GM23338 (cell line): ENCODE measurements at regions not wholly inside any gene's neighbourhood (a gene's known extent, or its start where the extent isn't known, plus 50 kb on each side); places are given as distances from the start of the nearest gene placed in this dataset.

Experiments
- ATAC-seq: fragments of 200-7000 bp; cut with Tn5 transposase; 3 replicates; pipeline ENCODE4 v1.9.1; 2020
- DNase-seq: peaks from one replicate; pipeline ENCODE4 v3.0.0-alpha.2; 2015; ENCODE audit warnings: low spot score
- H2AFZ ChIP-seq: fragments of 200-600 bp; sonication (generic); 2 replicates; pipeline ENCODE4 v1.8.0; 2016; ENCODE audit warnings: antibody characterized with exemption, mild to moderate bottlenecking, moderate library complexity
- H3F3A ChIP-seq: fragments of 200-600 bp; sonication (generic); replicated peaks from 2 replicates; pipeline ENCODE4 v1.8.0; 2017; ENCODE audit warnings: antibody characterized with exemption, mixed run types, low read depth
- H3K27ac ChIP-seq: fragments of 200-600 bp; sonication (generic); 2 replicates; pipeline ENCODE4 v1.6.1; 2016; ENCODE audit warnings: low read depth
- H3K27me3 ChIP-seq: fragments of 200-600 bp; sonication (generic); 2 replicates; pipeline ENCODE4 v1.8.0; 2016; ENCODE audit warnings: mild to moderate bottlenecking, mixed run types, moderate library complexity; ENCODE audit not compliant: insufficient read depth
- H3K36me3 ChIP-seq: fragments of 200-600 bp; sonication (generic); 2 replicates; pipeline ENCODE4 v1.8.0; 2016; ENCODE audit warnings: mild to moderate bottlenecking; ENCODE audit not compliant: insufficient read depth
- H3K4me1 ChIP-seq: fragments of 200-600 bp; sonication (generic); 2 replicates; pipeline ENCODE4 v1.8.0; 2016; ENCODE audit warnings: mild to moderate bottlenecking, moderate library complexity; ENCODE audit not compliant: insufficient read depth
- H3K4me2 ChIP-seq: fragments of 200-600 bp; sonication (generic); 2 replicates; pipeline ENCODE4 v1.7.1; 2017; ENCODE audit warnings: mixed run types
- H3K4me3 ChIP-seq: fragments of 200-600 bp; sonication (generic); 2 replicates; pipeline ENCODE4 v1.6.1; 2016; ENCODE audit warnings: mixed run types
- H3K79me2 ChIP-seq: fragments of 200-600 bp; sonication (generic); replicated peaks from 2 replicates; pipeline ENCODE4 v1.8.0; 2017; ENCODE audit warnings: mild to moderate bottlenecking; ENCODE audit not compliant: insufficient read depth
- H3K9me2 ChIP-seq: fragments of 200-600 bp; sonication (generic); 2 replicates; pipeline ENCODE4 v1.8.0; 2017; ENCODE audit not compliant: insufficient read depth
- H4K20me1 ChIP-seq: fragments of 200-600 bp; sonication (generic); replicated peaks from 2 replicates; pipeline ENCODE4 v1.8.0; 2017; ENCODE audit warnings: mild to moderate bottlenecking; ENCODE audit not compliant: insufficient read depth
- H3K27ac Mint-ChIP-seq: 2 replicates; pipeline ENCODE4 v1.8.0; 2020; ENCODE audit warnings: inconsistent platforms, mild to moderate bottlenecking, moderate library complexity, mixed read lengths
- H3K27me3 Mint-ChIP-seq: 3 replicates; pipeline ENCODE4 v1.8.0; 2022; ENCODE audit warnings: low read depth, mild to moderate bottlenecking, moderate library complexity, mixed read lengths, inconsistent platforms; ENCODE audit not compliant: insufficient read depth, poor library complexity
- H3K36me3 Mint-ChIP-seq: 3 replicates; pipeline ENCODE4 v1.8.0; 2021; ENCODE audit warnings: low read depth, mild to moderate bottlenecking, inconsistent platforms, moderate library complexity, mixed read lengths
- H3K4me1 Mint-ChIP-seq: 3 replicates; pipeline ENCODE4 v1.8.0; 2020; ENCODE audit warnings: mild to moderate bottlenecking, inconsistent platforms, mixed read lengths
- H3K4me3 Mint-ChIP-seq: 3 replicates; pipeline ENCODE4 v1.8.0; 2021; ENCODE audit warnings: moderate library complexity, mild to moderate bottlenecking, inconsistent platforms, mixed read lengths
- H3K9me3 Mint-ChIP-seq: 3 replicates; pipeline ENCODE4 v1.8.0; 2020; ENCODE audit warnings: moderate library complexity, mild to moderate bottlenecking, inconsistent platforms, mixed read lengths
- CREB1 ChIP-seq: fragments of 250-450 bp; sonication (Bioruptor Pico); IDR thresholded peaks from 2 replicates; pipeline ENCODE4 v1.5.0; 2020; ENCODE audit warnings: low read depth, mild to moderate bottlenecking, moderate library complexity
- ETS1 ChIP-seq: IDR thresholded peaks from 2 replicates; pipeline ENCODE4 v1.6.1; 2016; ENCODE audit warnings: antibody characterized with exemption
- EZH2 ChIP-seq: fragments of 200-600 bp; sonication (generic); IDR thresholded peaks from one replicate; pipeline ENCODE4 v1.8.0; 2017; ENCODE audit warnings: antibody characterized with exemption, mild to moderate bottlenecking, low read depth; ENCODE audit not compliant: unreplicated experiment
- EZH2phosphoT487 ChIP-seq: fragments of 200-600 bp; sonication (generic); IDR thresholded peaks from one replicate; pipeline ENCODE4 v1.8.1; 2018; ENCODE audit warnings: antibody characterized with exemption; ENCODE audit not compliant: unreplicated experiment
- NANOG ChIP-seq: IDR thresholded peaks from 2 replicates; pipeline ENCODE4 v1.6.1; 2016; ENCODE audit warnings: antibody characterized with exemption, borderline replicate concordance
- POLR2AphosphoS5 ChIP-seq: IDR thresholded peaks from 2 replicates; pipeline ENCODE4 v1.6.1; 2016; ENCODE audit warnings: antibody characterized with exemption, low read depth
- REST ChIP-seq: IDR thresholded peaks from one replicate; pipeline ENCODE4 v1.6.1; 2018; ENCODE audit warnings: antibody characterized with exemption; ENCODE audit not compliant: unreplicated experiment
- STAT1 ChIP-seq: IDR thresholded peaks from one replicate; pipeline ENCODE4 v1.6.1; 2016; ENCODE audit warnings: antibody characterized with exemption; ENCODE audit not compliant: unreplicated experiment
- ZNF114 ChIP-seq: fragments of 250-450 bp; sonication (Bioruptor Pico); IDR thresholded peaks from 2 replicates; pipeline ENCODE4 v1.5.0; 2020; ENCODE audit warnings: mild to moderate bottlenecking, moderate library complexity
- ZNF462 ChIP-seq: fragments of 250-450 bp; sonication (Bioruptor Pico); IDR thresholded peaks from 2 replicates; pipeline ENCODE4 v1.5.0; 2020; ENCODE audit warnings: mild to moderate bottlenecking, moderate library complexity

GRCh38 chr6:37552267-37552666 lies 52.6 kb upstream of the CCDC167 start:
- Histone ChIP-seq H3K36me3 (no peaks in the 10 kb centered on the region), H3K4me3 (no peak overlapping the region), H3K9me2 (no peaks in the 10 kb centered on the region), H3K27me3 (no peaks in the 10 kb centered on the region), H3K4me2 (no peak overlapping the region), H4K20me1 (no peaks in the 10 kb centered on the region), H3F3A (no peaks in the 10 kb centered on the region), H3K4me1 (no peaks in the 10 kb centered on the region), H3K27ac (no peak overlapping the region), H3K79me2 (no peaks in the 10 kb centered on the region), H2AFZ (no peak overlapping the region)
- H3K36me3 Mint-ChIP-seq = no peaks in the 10 kb centered on the region
- H3K27ac Mint-ChIP-seq = no peak overlapping the region
- H3K4me3 Mint-ChIP-seq = no peak overlapping the region
- no peak for DNase-seq
- H3K9me3 Mint-ChIP-seq = no peaks in the 10 kb centered on the region
- H3K27me3 Mint-ChIP-seq = peaks cover 2% of the 10 kb centered on the region
- ATAC-seq = no peak
- TF ChIP-seq EZH2phosphoT487 (no peak), EZH2 (no peak), STAT1 (no peak)
- H3K4me1 Mint-ChIP-seq = peaks cover 8% of the 10 kb centered on the region

GRCh38 chr6:37551867-37552266 lies 52.2 kb upstream of the CCDC167 start:
- Mint-ChIP-seq H3K27me3 (peaks cover 2% of the 10 kb centered on the region), H3K36me3 (no peaks in the 10 kb centered on the region), H3K9me3 (no peaks in the 10 kb centered on the region), H3K4me1 (peaks cover 8% of the 10 kb centered on the region), H3K27ac (no peak overlapping the region), H3K4me3 (no peak overlapping the region)
- DNase-seq = no peak
- H3K4me2 ChIP-seq = no peak overlapping the region
- no peaks in the 10 kb centered on the region for H3K36me3 ChIP-seq
- no peaks in the 10 kb centered on the region for H3K9me2 ChIP-seq
- H3K27me3 ChIP-seq = no peaks in the 10 kb centered on the region
- no peak for ATAC-seq
- H3F3A ChIP-seq = no peaks in the 10 kb centered on the region
- TF ChIP-seq CREB1 (CRISPR knock-in tag) (no peak), ZNF462 (no peak), REST (no peak), NANOG (no peak), ZNF114 (CRISPR knock-in tag) (no peak), POLR2AphosphoS5 (no peak), ETS1 (no peak)
- H3K4me3 ChIP-seq = no peak overlapping the region
- H4K20me1 ChIP-seq = no peaks in the 10 kb centered on the region
- no peak overlapping the region; the same call in 1 of the 2 replicates for H2AFZ ChIP-seq
- H3K79me2 ChIP-seq = no peaks in the 10 kb centered on the region
- no peaks in the 10 kb centered on the region for H3K4me1 ChIP-seq
- H3K27ac ChIP-seq = no peak overlapping the region
